B cell (primary cell): ENCODE measurements at regions not wholly inside any gene's neighbourhood (a gene's known extent, or its start where the extent isn't known, plus 50 kb on each side); places are given as distances from the start of the nearest gene placed in this dataset.

Source experiments
- CTCF ChIP-seq: fragments of 200-600 bp; IDR thresholded peaks from one replicate; pipeline ENCODE4 v1.8.0; 2022; ENCODE audit warnings: antibody characterized with exemption, mild to moderate bottlenecking
- EZH2 ChIP-seq: IDR thresholded peaks from 2 replicates; pipeline ENCODE4 v1.6.1; 2012; ENCODE audit warnings: borderline replicate concordance, low read depth, mild to moderate bottlenecking, moderate library complexity, low read length; ENCODE audit not compliant: insufficient read depth, poor library complexity, severe bottlenecking

DNA sequence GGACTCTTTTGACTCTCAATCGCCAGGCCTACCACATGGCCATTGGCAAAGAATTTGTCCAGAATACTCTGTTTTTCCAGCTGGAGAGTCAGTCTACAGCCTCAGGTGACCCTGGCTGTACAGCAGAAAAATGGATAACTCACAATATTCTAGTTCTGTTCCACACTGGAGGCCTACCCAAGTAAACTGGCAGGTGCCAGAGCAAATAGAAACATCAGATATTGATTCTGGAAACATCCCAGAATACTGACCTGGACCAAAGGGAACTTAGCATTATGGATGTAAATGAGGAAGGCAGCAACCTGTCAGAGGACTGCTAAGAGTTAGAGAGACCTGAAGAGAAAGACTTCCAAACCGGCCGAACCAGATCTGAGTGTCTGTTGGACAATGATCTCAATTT lies 147.9 kb upstream of the SMAD1 start:
- TF ChIP-seq CTCF (no peak), EZH2 (no peak)
